GM12878 (cell line): ENCODE measurements at regions not wholly inside any gene's neighbourhood (a gene's known extent, or its start where the extent isn't known, plus 50 kb on each side); places are given as distances from the start of the nearest gene placed in this dataset.

Experiments used
- ATAC-seq: fragments of 200-7000 bp; cut with Tn5 transposase; 3 replicates; pipeline ENCODE4 v1.9.1; 2020; ENCODE audit warnings: mild to moderate bottlenecking, moderate library complexity
- BruUV-seq: library from RNA; stranded (reverse); fragments of 400-500 nt; replicated peaks from 2 replicates; lab custom pipeline; 2021; lab: Mats Ljungman, UMichigan
- CTCF ChIA-PET: fragments of 300-600 bp; sonication (Branson Sonifier 250); formaldehyde crosslinking; extraction: SDS; loops from one replicate; lab custom pipeline; 2021; ENCODE audit warnings: inconsistent platforms; lab: Yijun Ruan, JAX
- POLR2A ChIA-PET: fragments of 350-600 bp; formaldehyde crosslinking; extraction: SDS; loops from one replicate; lab custom pipeline; 2021; ENCODE audit warnings: inconsistent platforms; lab: Charles Lee
- RAD21 ChIA-PET: fragments of 300-600 bp; sonication (Branson Sonifier 250); formaldehyde crosslinking; loops from one replicate; lab custom pipeline; 2023; ENCODE audit warnings: antibody characterized with exemption; ENCODE audit not compliant: unreplicated experiment; lab: Charles Lee
- SMC1A ChIA-PET: fragments of 300-600 bp; sonication (Branson Sonifier 250); formaldehyde crosslinking; loops from one replicate; lab custom pipeline; 2023; ENCODE audit not compliant: unreplicated experiment, uncharacterized antibody; lab: Charles Lee
- DNase-seq: peaks from one replicate; pipeline ENCODE4 v3.0.0-alpha.2; 2011; ENCODE audit warnings: low read depth, low spot score
- FAIRE-seq: peaks from 3 replicates; lab custom pipeline; 2011; peaks lifted over from hg19 to GRCh38; lab: Jason Lieb, UNC
- H2AFZ ChIP-seq: 2 replicates; pipeline ENCODE4 v1.6.0; 2011; ENCODE audit warnings: low read depth, low read length, control low read depth; ENCODE audit not compliant: control insufficient read depth
- H3K27ac ChIP-seq: 2 replicates; pipeline ENCODE4 v1.5.1; 2011; ENCODE audit warnings: control low read depth; ENCODE audit not compliant: control insufficient read depth, insufficient read depth
- H3K27me3 ChIP-seq, 2 experiments: replicated peaks in 1 of 2; 2 replicates each; pipeline versions ENCODE4 v1.6.0 to v1.6.1; 2011; ENCODE audit warnings: low read length in 1 of 2; ENCODE audit not compliant: control insufficient read depth in 2 of 2, insufficient read depth in 2 of 2
- H3K36me3 ChIP-seq, 2 experiments: 2 replicates each; pipeline ENCODE4 v1.5.1; 2011; ENCODE audit warnings: low read length in 1 of 2; ENCODE audit not compliant: control insufficient read depth in 2 of 2, insufficient read depth in 2 of 2
- H3K4me1 ChIP-seq: 2 replicates; pipeline ENCODE4 v1.6.1; 2011; ENCODE audit warnings: mild to moderate bottlenecking, low read length, moderate library complexity, mixed read lengths; ENCODE audit not compliant: control insufficient read depth, insufficient read depth
- H3K4me2 ChIP-seq: 2 replicates; pipeline ENCODE4 v1.6.0; 2011; ENCODE audit warnings: control low read depth; ENCODE audit not compliant: control insufficient read depth, insufficient read depth
- H3K4me3 ChIP-seq: fragments of 200-600 bp; sonication (generic); 2 replicates; pipeline ENCODE4 v1.5.1; 2016
- H3K79me2 ChIP-seq: 2 replicates; pipeline ENCODE4 v1.6.0; 2011; ENCODE audit warnings: low read length; ENCODE audit not compliant: control insufficient read depth, insufficient read depth
- H3K9ac ChIP-seq: 2 replicates; pipeline ENCODE4 v1.8.0; 2011; ENCODE audit warnings: low read length, control low read depth, mixed read lengths; ENCODE audit not compliant: control insufficient read depth, insufficient read depth
- H3K9me3 ChIP-seq: replicated peaks from 3 replicates; pipeline ENCODE4 v1.5.1; 2011; ENCODE audit warnings: mild to moderate bottlenecking, low read length; ENCODE audit not compliant: control insufficient read depth, insufficient read depth
- H4K20me1 ChIP-seq: 2 replicates; pipeline ENCODE4 v1.6.0; 2011; ENCODE audit not compliant: control insufficient read depth, insufficient read depth
- ATF7 ChIP-seq: fragments of 450-650 bp; IDR thresholded peaks from 2 replicates; pipeline ENCODE4 v1.6.1; 2016; ENCODE audit warnings: low read depth, mild to moderate bottlenecking
- BRCA1 ChIP-seq: IDR thresholded peaks from 2 replicates; pipeline ENCODE4 v1.6.1; 2011; ENCODE audit warnings: low read depth, low read length, improper control_type of control experiment
- CHD4 ChIP-seq: fragments of 200-600 bp; sonication (generic); IDR thresholded peaks from 2 replicates; pipeline ENCODE4 v1.6.1; 2016; ENCODE audit warnings: mild to moderate bottlenecking
- FOXK2 ChIP-seq: fragments of 450-650 bp; IDR thresholded peaks from 2 replicates; pipeline ENCODE4 v1.6.1; 2017; ENCODE audit warnings: mild to moderate bottlenecking, moderate library complexity
- IKZF2 ChIP-seq, 2 experiments: fragments of 450-650 bp; IDR thresholded peaks; 2 replicates each; pipeline ENCODE4 v1.6.1; 2017; ENCODE audit warnings: mild to moderate bottlenecking in 2 of 2, moderate library complexity in 2 of 2
- IRF4 ChIP-seq: IDR thresholded peaks from 2 replicates; pipeline ENCODE4 v1.6.1; 2011; ENCODE audit warnings: low read depth, low read length
- MTA2 ChIP-seq: fragments of 450-650 bp; IDR thresholded peaks from 2 replicates; pipeline ENCODE4 v1.6.1; 2016; ENCODE audit warnings: low read depth, mild to moderate bottlenecking, moderate library complexity
- NFIC ChIP-seq: IDR thresholded peaks from 2 replicates; pipeline ENCODE4 v1.6.1; 2012; ENCODE audit warnings: low read depth, mild to moderate bottlenecking, inconsistent platforms, low read length, moderate library complexity
- NR2C1 ChIP-seq: fragments of 450-650 bp; IDR thresholded peaks from 2 replicates; pipeline ENCODE4 v1.6.1; 2017; ENCODE audit warnings: antibody characterized with exemption, mild to moderate bottlenecking, moderate library complexity
- POLR2AphosphoS5 ChIP-seq: IDR thresholded peaks from 2 replicates; pipeline ENCODE4 v1.6.1; 2011; ENCODE audit warnings: mild to moderate bottlenecking, low read length, inconsistent platforms
- RB1 ChIP-seq: fragments of 450-650 bp; formaldehyde crosslinking; IDR thresholded peaks from 2 replicates; pipeline ENCODE4 v1.6.1; 2017; ENCODE audit warnings: mild to moderate bottlenecking, borderline replicate concordance
- WRNIP1 ChIP-seq: IDR thresholded peaks from 2 replicates; pipeline ENCODE4 v1.6.1; 2011; ENCODE audit warnings: low read depth, low read length, improper control_type of control experiment, borderline replicate concordance
- WGBS: methylation state at CpG from one replicate; pipeline ENCODE4 v1.1.6; 2016; ENCODE audit warnings: low lambda C conversion rate; ENCODE audit not compliant: insufficient replicate concordance, insufficient coverage; ENCODE audit errors: missing lambda C conversion rate; 5-methylcytosine and 5-hydroxymethylcytosine counted together
- in situ Hi-C: fragments of 300-500 bp; cut with MboI; formaldehyde crosslinking; loops from 9 replicates; pipeline ENCODE4 v1.14.3; 2018; ENCODE audit warnings: mixed read lengths
- intact Hi-C: fragments of 100-400 bp; cut with micrococcal nuclease; formaldehyde crosslinking; loops from one replicate; pipeline ENCODE4 v1.14.2; 2022; ENCODE audit not compliant: unreplicated experiment
- TF ChIP-seq, protein P1 (sequence below): IDR thresholded peaks from 2 replicates; pipeline ENCODE4 v1.6.1; 2012; ENCODE audit warnings: low read depth, low read length, improper control_type of control experiment
- TF ChIP-seq, protein P2 (sequence below): IDR thresholded peaks from 2 replicates; pipeline ENCODE4 v1.6.1; 2012; ENCODE audit warnings: low read depth, low read length, improper control_type of control experiment
- TF ChIP-seq, protein P3 (sequence below): fragments of 450-650 bp; IDR thresholded peaks from 2 replicates; pipeline ENCODE4 v1.6.1; 2017; ENCODE audit warnings: mild to moderate bottlenecking
- TF ChIP-seq, protein P4 (sequence below): fragments of 450-650 bp; IDR thresholded peaks from 2 replicates; pipeline ENCODE4 v1.6.1; 2017; ENCODE audit warnings: borderline replicate concordance
- TF ChIP-seq, protein P5 (sequence below): fragments of 450-650 bp; IDR thresholded peaks from 2 replicates; pipeline ENCODE4 v1.6.1; 2016; ENCODE audit warnings: mild to moderate bottlenecking

DNA sequence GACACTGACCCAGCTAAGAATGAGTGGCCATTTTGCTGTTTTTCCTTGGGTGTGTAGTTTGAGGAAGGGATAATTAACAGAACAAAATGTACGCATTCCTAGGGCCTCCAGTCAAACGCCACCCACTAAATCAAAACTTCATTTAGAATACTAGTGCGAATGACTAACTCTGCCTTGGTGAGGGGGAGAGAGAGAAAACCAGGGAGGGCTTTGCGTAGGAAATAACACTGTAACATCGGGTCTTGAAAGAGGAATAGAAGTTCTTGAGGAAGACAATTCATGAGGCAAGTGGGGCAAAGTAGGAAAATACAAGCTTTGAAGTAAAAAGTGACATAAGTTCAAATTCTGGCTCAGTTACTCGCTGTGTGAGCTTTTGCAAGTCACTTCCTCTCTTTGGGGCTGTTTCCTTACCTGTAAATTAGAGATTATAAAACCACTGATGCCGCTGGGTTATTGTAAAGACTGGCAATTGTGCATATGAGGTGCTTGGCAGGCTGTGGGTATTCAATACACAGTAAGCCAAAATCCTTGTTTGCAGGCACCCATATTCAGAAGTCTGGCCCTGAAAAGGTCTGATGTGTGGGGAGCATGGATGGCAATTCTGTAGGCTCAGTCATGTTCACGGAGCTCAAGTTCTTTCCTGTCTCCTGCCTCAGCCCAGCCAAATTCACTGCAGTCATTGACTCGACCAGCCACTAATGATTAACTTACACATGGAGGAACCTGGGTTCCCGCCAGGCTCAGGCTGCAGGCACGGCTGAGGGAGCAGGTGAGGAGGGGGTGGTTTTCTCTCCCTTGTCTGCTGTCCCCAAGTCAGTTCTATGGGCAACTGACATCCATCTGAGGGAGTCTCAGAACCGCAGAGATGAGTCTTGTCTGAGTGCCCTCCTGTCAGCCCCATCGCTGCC lies 140.3 kb upstream of the CSF3R start:
- no peak overlapping the region for H3K27ac ChIP-seq
- intact Hi-C loops, result no loop called here
- CTCF ChIA-PET, result no interaction called here
- no TSS peak for BruUV-seq
- RAD21 ChIA-PET, result no interaction called here
- ATAC-seq, result no peak
- H3K4me3 ChIP-seq, result no peak overlapping the region
- peaks cover 0 to 3% of the 10 kb centered on the region in 2 experiments; a peak in 1 of 4 replicates for H3K27me3 ChIP-seq
- no peaks in the 10 kb centered on the region for H3K36me3 ChIP-seq
- no peak for FAIRE-seq
- no peaks in the 10 kb centered on the region for H3K79me2 ChIP-seq
- H4K20me1 ChIP-seq, result no peaks in the 10 kb centered on the region
- TF ChIP-seq MTA2, result no peak
- TF ChIP-seq, protein P1, sequence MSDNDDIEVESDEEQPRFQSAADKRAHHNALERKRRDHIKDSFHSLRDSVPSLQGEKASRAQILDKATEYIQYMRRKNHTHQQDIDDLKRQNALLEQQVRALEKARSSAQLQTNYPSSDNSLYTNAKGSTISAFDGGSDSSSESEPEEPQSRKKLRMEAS, result no peak
- TF ChIP-seq, protein P2, sequence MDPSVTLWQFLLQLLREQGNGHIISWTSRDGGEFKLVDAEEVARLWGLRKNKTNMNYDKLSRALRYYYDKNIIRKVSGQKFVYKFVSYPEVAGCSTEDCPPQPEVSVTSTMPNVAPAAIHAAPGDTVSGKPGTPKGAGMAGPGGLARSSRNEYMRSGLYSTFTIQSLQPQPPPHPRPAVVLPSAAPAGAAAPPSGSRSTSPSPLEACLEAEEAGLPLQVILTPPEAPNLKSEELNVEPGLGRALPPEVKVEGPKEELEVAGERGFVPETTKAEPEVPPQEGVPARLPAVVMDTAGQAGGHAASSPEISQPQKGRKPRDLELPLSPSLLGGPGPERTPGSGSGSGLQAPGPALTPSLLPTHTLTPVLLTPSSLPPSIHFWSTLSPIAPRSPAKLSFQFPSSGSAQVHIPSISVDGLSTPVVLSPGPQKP, result no peak
- TF ChIP-seq, protein P3, sequence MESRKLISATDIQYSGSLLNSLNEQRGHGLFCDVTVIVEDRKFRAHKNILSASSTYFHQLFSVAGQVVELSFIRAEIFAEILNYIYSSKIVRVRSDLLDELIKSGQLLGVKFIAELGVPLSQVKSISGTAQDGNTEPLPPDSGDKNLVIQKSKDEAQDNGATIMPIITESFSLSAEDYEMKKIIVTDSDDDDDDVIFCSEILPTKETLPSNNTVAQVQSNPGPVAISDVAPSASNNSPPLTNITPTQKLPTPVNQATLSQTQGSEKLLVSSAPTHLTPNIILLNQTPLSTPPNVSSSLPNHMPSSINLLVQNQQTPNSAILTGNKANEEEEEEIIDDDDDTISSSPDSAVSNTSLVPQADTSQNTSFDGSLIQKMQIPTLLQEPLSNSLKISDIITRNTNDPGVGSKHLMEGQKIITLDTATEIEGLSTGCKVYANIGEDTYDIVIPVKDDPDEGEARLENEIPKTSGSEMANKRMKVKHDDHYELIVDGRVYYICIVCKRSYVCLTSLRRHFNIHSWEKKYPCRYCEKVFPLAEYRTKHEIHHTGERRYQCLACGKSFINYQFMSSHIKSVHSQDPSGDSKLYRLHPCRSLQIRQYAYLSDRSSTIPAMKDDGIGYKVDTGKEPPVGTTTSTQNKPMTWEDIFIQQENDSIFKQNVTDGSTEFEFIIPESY, result no peak
- no peak for TF ChIP-seq RB1
- TF ChIP-seq, protein P4, sequence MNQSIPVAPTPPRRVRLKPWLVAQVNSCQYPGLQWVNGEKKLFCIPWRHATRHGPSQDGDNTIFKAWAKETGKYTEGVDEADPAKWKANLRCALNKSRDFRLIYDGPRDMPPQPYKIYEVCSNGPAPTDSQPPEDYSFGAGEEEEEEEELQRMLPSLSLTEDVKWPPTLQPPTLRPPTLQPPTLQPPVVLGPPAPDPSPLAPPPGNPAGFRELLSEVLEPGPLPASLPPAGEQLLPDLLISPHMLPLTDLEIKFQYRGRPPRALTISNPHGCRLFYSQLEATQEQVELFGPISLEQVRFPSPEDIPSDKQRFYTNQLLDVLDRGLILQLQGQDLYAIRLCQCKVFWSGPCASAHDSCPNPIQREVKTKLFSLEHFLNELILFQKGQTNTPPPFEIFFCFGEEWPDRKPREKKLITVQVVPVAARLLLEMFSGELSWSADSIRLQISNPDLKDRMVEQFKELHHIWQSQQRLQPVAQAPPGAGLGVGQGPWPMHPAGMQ, result no peak
- no peak for TF ChIP-seq WRNIP1
- no peak for TF ChIP-seq BRCA1
- TF ChIP-seq NFIC, result no peak
- TF ChIP-seq ATF7, result no peak
- no peak for TF ChIP-seq NR2C1
- no peak for TF ChIP-seq CHD4
- TF ChIP-seq, protein P5, sequence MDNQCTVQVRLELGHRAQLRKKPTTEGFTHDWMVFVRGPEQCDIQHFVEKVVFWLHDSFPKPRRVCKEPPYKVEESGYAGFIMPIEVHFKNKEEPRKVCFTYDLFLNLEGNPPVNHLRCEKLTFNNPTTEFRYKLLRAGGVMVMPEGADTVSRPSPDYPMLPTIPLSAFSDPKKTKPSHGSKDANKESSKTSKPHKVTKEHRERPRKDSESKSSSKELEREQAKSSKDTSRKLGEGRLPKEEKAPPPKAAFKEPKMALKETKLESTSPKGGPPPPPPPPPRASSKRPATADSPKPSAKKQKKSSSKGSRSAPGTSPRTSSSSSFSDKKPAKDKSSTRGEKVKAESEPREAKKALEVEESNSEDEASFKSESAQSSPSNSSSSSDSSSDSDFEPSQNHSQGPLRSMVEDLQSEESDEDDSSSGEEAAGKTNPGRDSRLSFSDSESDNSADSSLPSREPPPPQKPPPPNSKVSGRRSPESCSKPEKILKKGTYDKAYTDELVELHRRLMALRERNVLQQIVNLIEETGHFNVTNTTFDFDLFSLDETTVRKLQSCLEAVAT, result no peak
- no peak for TF ChIP-seq IKZF2 (IDR thresholded peaks at IDR 0.05)
- TF ChIP-seq POLR2AphosphoS5, result no peak
- no peak for TF ChIP-seq FOXK2
- TF ChIP-seq IRF4, result no peak
- no peaks in the 10 kb centered on the region; the same call in 2 of the 3 replicates for H3K9me3 ChIP-seq
- 2% methylated on average over 13 of the region's 13 CpGs for WGBS
- SMC1A ChIA-PET, result no interaction called here
- DNase-seq, result no peak
- POLR2A ChIA-PET, result no interaction called here
- H3K4me2 ChIP-seq, result no peak overlapping the region
- H3K4me1 ChIP-seq, result no peaks in the 10 kb centered on the region
- H2AFZ ChIP-seq, result no peak overlapping the region
- in situ Hi-C loops, result no loop called here
- no peak overlapping the region for H3K9ac ChIP-seq
